ENCODE measurements at regions not wholly inside any gene's neighbourhood (a gene's known extent, or its start where the extent isn't known, plus 50 kb on each side); places are given as distances from the start of the nearest gene placed in this dataset.

DNA sequence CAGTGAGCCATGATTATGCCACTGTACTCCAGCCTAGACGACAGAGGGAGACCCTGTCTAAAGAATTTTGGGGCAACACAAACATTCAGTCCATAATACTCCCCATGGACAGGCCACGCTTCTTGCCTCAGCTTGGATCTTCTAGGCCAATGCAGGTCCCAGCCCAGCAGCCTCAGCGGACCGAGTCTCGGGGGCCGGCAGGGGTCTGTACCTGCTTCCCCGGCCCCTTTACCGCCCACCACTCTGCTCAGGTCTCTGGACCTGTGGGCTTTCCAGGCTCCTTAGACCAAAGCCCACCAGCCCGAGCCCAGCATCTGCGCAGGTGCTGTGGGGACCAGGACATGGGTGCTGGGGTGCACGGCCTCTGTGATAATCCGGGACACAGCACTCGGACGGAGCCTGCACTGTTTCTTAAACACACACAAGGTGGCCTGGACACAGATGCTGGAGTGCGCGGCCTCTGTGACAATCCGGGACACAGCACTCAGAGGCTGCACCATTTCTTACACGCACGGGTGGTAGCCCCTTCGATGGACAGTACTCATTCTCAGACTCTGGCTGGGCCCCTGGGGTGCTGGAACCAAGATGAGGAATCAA is 62.1 kb upstream of the GPC1 start (continued):
- TF ChIP-seq EP300 (IDR thresholded peaks at IDR 0.05; ENCODE audit: borderline replicate concordance in 1 of 2, low read depth in 2 of 2, low read length in 2 of 2) = no peak

Data from H1 (cell line).